ENCODE measurements at regions not wholly inside any gene's neighbourhood (a gene's known extent, or its start where the extent isn't known, plus 50 kb on each side); places are given as distances from the start of the nearest gene placed in this dataset.

GRCh38 chr2:195356026-195356425 is 301.0 kb upstream of the SLC39A10 start:
- no peaks in the 10 kb centered on the region for H3K79me1 ChIP-seq (replicated peaks; ENCODE audit: low read length, poor library complexity, severe bottlenecking)
- no peak overlapping the region for H2BK5ac ChIP-seq (ENCODE audit: low read depth, low read length, poor library complexity, severe bottlenecking)
- H2BK15ac ChIP-seq (ENCODE audit: low read depth, poor library complexity, severe bottlenecking) = no peak overlapping the region
- DNase-seq = no peak
- no peak overlapping the region for H3K4me3 ChIP-seq (ENCODE audit: insufficient read depth in 1 of 2, low read depth in 1 of 2, low read length in 2 of 2)
- no peak overlapping the region for H2BK12ac ChIP-seq (ENCODE audit: low read length in 2 of 2)
- H2BK120ac ChIP-seq (ENCODE audit: low read depth, low read length) = no peak overlapping the region
- 100% methylated on average over 1 of the region's 1 CpG for WGBS
- no peak overlapping the region for H2AK5ac ChIP-seq (ENCODE audit: low read length, severe bottlenecking)
- H3K36me3 ChIP-seq (ENCODE audit: control insufficient read depth in 1 of 2, insufficient read depth in 2 of 2, low read depth in 1 of 2, low read length in 2 of 2) = no peaks in the 10 kb centered on the region
- peaks cover 5% of the 10 kb centered on the region for H3K9me3 ChIP-seq (ENCODE audit: control insufficient read depth, low read length)
- no peaks in the 10 kb centered on the region for H3K27me3 ChIP-seq (ENCODE audit: control insufficient read depth in 1 of 2, insufficient read depth in 1 of 2, low read length in 2 of 2)
- H3K27ac ChIP-seq (ENCODE audit: low read length, poor library complexity, severe bottlenecking) = no peak overlapping the region
- H3K4me1 ChIP-seq (ENCODE audit: control insufficient read depth, insufficient read depth, low read depth, low read length) = no peaks in the 10 kb centered on the region
- no peak overlapping the region for H2AFZ ChIP-seq (ENCODE audit: low read depth, low read length)
- H4K8ac ChIP-seq (ENCODE audit: low read length) = no peak overlapping the region
- H3K18ac ChIP-seq (ENCODE audit: low read depth in 1 of 2, low read length in 2 of 2) = no peak overlapping the region
- H3K4ac ChIP-seq (ENCODE audit: low read depth in 1 of 2, low read length in 2 of 2) = no peak overlapping the region
- H3K14ac ChIP-seq (ENCODE audit: low read length in 2 of 2) = no peak overlapping the region
- H3K23ac ChIP-seq (ENCODE audit: low read length in 2 of 2) = no peak overlapping the region
- H4K91ac ChIP-seq (ENCODE audit: low read length) = no peak overlapping the region
- no peak overlapping the region for H3K4me2 ChIP-seq (ENCODE audit: low read length, poor library complexity, severe bottlenecking)
- H3K9ac ChIP-seq (ENCODE audit: low read length) = no peak overlapping the region

GRCh38 chr2:195352581-195352980 is 304.4 kb upstream of the SLC39A10 start:
- Histone ChIP-seq H2AK5ac (ENCODE audit: low read length, severe bottlenecking) (no peak overlapping the region), H2AFZ (ENCODE audit: low read depth, low read length) (no peak overlapping the region), H3K27ac (ENCODE audit: low read length, poor library complexity, severe bottlenecking) (no peak overlapping the region), H3K9ac (ENCODE audit: low read length) (no peak overlapping the region), H4K8ac (ENCODE audit: low read length) (no peak overlapping the region), H4K91ac (ENCODE audit: low read length) (no peak overlapping the region), H3K4me1 (ENCODE audit: control insufficient read depth, insufficient read depth, low read depth, low read length) (no peaks in the 10 kb centered on the region), H3K27me3 (ENCODE audit: control insufficient read depth in 1 of 2, insufficient read depth in 1 of 2, low read length in 2 of 2) (no peaks in the 10 kb centered on the region), H2BK12ac (ENCODE audit: low read length in 2 of 2) (no peak overlapping the region), H2BK5ac (ENCODE audit: low read depth, low read length, poor library complexity, severe bottlenecking) (no peak overlapping the region), H2BK120ac (ENCODE audit: low read depth, low read length) (no peak overlapping the region), H3K9me3 (ENCODE audit: control insufficient read depth, low read length) (peaks cover 9% of the 10 kb centered on the region), H3K14ac (ENCODE audit: low read length in 2 of 2) (no peak overlapping the region), H2BK15ac (ENCODE audit: low read depth, poor library complexity, severe bottlenecking) (no peak overlapping the region), H3K36me3 (ENCODE audit: control insufficient read depth in 1 of 2, insufficient read depth in 2 of 2, low read depth in 1 of 2, low read length in 2 of 2) (no peaks in the 10 kb centered on the region), H3K4me3 (ENCODE audit: insufficient read depth in 1 of 2, low read depth in 1 of 2, low read length in 2 of 2) (no peak overlapping the region), H3K23ac (ENCODE audit: low read length in 2 of 2) (no peak overlapping the region), H3K79me1 (replicated peaks; ENCODE audit: low read length, poor library complexity, severe bottlenecking) (no peaks in the 10 kb centered on the region), H3K4me2 (ENCODE audit: low read length, poor library complexity, severe bottlenecking) (no peak overlapping the region), H3K4ac (ENCODE audit: low read depth in 1 of 2, low read length in 2 of 2) (no peak overlapping the region), H3K18ac (ENCODE audit: low read depth in 1 of 2, low read length in 2 of 2) (no peak overlapping the region)
- 81% methylated on average over 3 of the region's 5 CpGs for WGBS
- no peak for DNase-seq

GRCh38 chr2:195343942-195344530 is 313.0 kb upstream of the SLC39A10 start:
- 77% methylated on average over 5 of the region's 5 CpGs for WGBS
- Histone ChIP-seq H3K4me3 (ENCODE audit: insufficient read depth in 1 of 2, low read depth in 1 of 2, low read length in 2 of 2) (no peak overlapping the region), H4K8ac (ENCODE audit: low read length) (no peak overlapping the region)

GRCh38 chr2:195343540-195343939 is 313.5 kb upstream of the SLC39A10 start:
- Histone ChIP-seq H3K27me3 (ENCODE audit: control insufficient read depth in 1 of 2, insufficient read depth in 1 of 2, low read length in 2 of 2) (peaks cover 0 to 4% of the 10 kb centered on the region in 2 experiments), H3K18ac (ENCODE audit: low read depth in 1 of 2, low read length in 2 of 2) (no peak overlapping the region), H2AK5ac (ENCODE audit: low read length, severe bottlenecking) (no peak overlapping the region), H3K9ac (ENCODE audit: low read length) (no peak overlapping the region), H3K4me3 (ENCODE audit: insufficient read depth in 1 of 2, low read depth in 1 of 2, low read length in 2 of 2) (no peak overlapping the region), H2BK5ac (ENCODE audit: low read depth, low read length, poor library complexity, severe bottlenecking) (no peak overlapping the region), H2AFZ (ENCODE audit: low read depth, low read length) (no peak overlapping the region), H3K4me2 (ENCODE audit: low read length, poor library complexity, severe bottlenecking) (no peak overlapping the region), H2BK12ac (ENCODE audit: low read length in 2 of 2) (no peak overlapping the region), H4K91ac (ENCODE audit: low read length) (no peak overlapping the region), H3K36me3 (ENCODE audit: control insufficient read depth in 1 of 2, insufficient read depth in 2 of 2, low read depth in 1 of 2, low read length in 2 of 2) (no peaks in the 10 kb centered on the region), H3K9me3 (ENCODE audit: control insufficient read depth, low read length) (peaks cover 2% of the 10 kb centered on the region), H2BK120ac (ENCODE audit: low read depth, low read length) (no peak overlapping the region), H3K79me1 (replicated peaks; ENCODE audit: low read length, poor library complexity, severe bottlenecking) (no peaks in the 10 kb centered on the region), H3K14ac (ENCODE audit: low read length in 2 of 2) (no peak overlapping the region), H3K23ac (ENCODE audit: low read length in 2 of 2) (no peak overlapping the region), H3K27ac (ENCODE audit: low read length, poor library complexity, severe bottlenecking) (no peak overlapping the region), H4K8ac (ENCODE audit: low read length) (no peak overlapping the region), H3K4ac (ENCODE audit: low read depth in 1 of 2, low read length in 2 of 2) (no peak overlapping the region), H2BK15ac (ENCODE audit: low read depth, poor library complexity, severe bottlenecking) (no peak overlapping the region), H3K4me1 (ENCODE audit: control insufficient read depth, insufficient read depth, low read depth, low read length) (no peaks in the 10 kb centered on the region)
- 92% methylated on average over 2 of the region's 2 CpGs for WGBS
- DNase-seq = no peak

More at GRCh38 chr2:195343942-195344530, 313.0 kb upstream of the SLC39A10 start:
- peaks cover 0 to under 1% of the 10 kb centered on the region in 2 experiments for H3K27me3 ChIP-seq (ENCODE audit: control insufficient read depth in 1 of 2, insufficient read depth in 1 of 2, low read length in 2 of 2)
- no peaks in the 10 kb centered on the region for H3K4me1 ChIP-seq (ENCODE audit: control insufficient read depth, insufficient read depth, low read depth, low read length)
- H3K4ac ChIP-seq (ENCODE audit: low read depth in 1 of 2, low read length in 2 of 2) = no peak overlapping the region
- no peak overlapping the region for H2AK5ac ChIP-seq (ENCODE audit: low read length, severe bottlenecking)
- H2BK12ac ChIP-seq (ENCODE audit: low read length in 2 of 2) = no peak overlapping the region
- H3K9me3 ChIP-seq (ENCODE audit: control insufficient read depth, low read length) = peaks cover 3% of the 10 kb centered on the region
- no peak overlapping the region for H3K14ac ChIP-seq (ENCODE audit: low read length in 2 of 2)
- no peak overlapping the region for H3K9ac ChIP-seq (ENCODE audit: low read length)
- no peaks in the 10 kb centered on the region for H3K79me1 ChIP-seq (replicated peaks; ENCODE audit: low read length, poor library complexity, severe bottlenecking)
- H3K18ac ChIP-seq (ENCODE audit: low read depth in 1 of 2, low read length in 2 of 2) = no peak overlapping the region
- H3K4me2 ChIP-seq (ENCODE audit: low read length, poor library complexity, severe bottlenecking) = no peak overlapping the region
- H2BK15ac ChIP-seq (ENCODE audit: low read depth, poor library complexity, severe bottlenecking) = no peak overlapping the region
- H2BK5ac ChIP-seq (ENCODE audit: low read depth, low read length, poor library complexity, severe bottlenecking) = no peak overlapping the region
- H2BK120ac ChIP-seq (ENCODE audit: low read depth, low read length) = no peak overlapping the region
- no peak overlapping the region for H3K23ac ChIP-seq (ENCODE audit: low read length in 2 of 2)
- H4K91ac ChIP-seq (ENCODE audit: low read length) = no peak overlapping the region
- DNase-seq = no peak
- H3K36me3 ChIP-seq (ENCODE audit: control insufficient read depth in 1 of 2, insufficient read depth in 2 of 2, low read depth in 1 of 2, low read length in 2 of 2) = no peaks in the 10 kb centered on the region
- no peak overlapping the region for H2AFZ ChIP-seq (ENCODE audit: low read depth, low read length)
- H3K27ac ChIP-seq (ENCODE audit: low read length, poor library complexity, severe bottlenecking) = no peak overlapping the region
